SIG-M5 treated with dmso at 0.1 percent for 504 hours (cell line): ENCODE measurements at regions not wholly inside any gene's neighbourhood (a gene's known extent, or its start where the extent isn't known, plus 50 kb on each side); places are given as distances from the start of the nearest gene placed in this dataset.
"Not testable (repeated sequence)": the region's sequence is repeated elsewhere in the genome, so short reads cannot be mapped to it uniquely, and the experiment has no call there.

Experiments used
- DNase-seq: peaks from one replicate; lab custom pipeline; 2025; ENCODE audit not compliant: unreplicated experiment; lab: John Stamatoyannopoulos, UW

- no peak for DNase-seq
These were observed 160.8 kb upstream of the APP start for GRCh38 chr21:26331205-26331980.

- DNase-seq, result no peak
These were observed 150.0 kb upstream of the APP start for GRCh38 chr21:26320596-26320995.

GRCh38 chr21:26307640-26308039, 137.1 kb upstream of the APP start:
- no peak for DNase-seq

GRCh38 chr21:26297851-26298250, 127.3 kb upstream of the APP start:
- DNase-seq, result no peak

- no peak for DNase-seq
These were observed 122.8 kb upstream of the APP start for GRCh38 chr21:26293141-26293946.

- DNase-seq, result no peak
These were observed 117.5 kb upstream of the APP start for GRCh38 chr21:26288026-26288425.

- no peak for DNase-seq
These were observed 114.0 kb upstream of the APP start for GRCh38 chr21:26284531-26284930.

GRCh38 chr21:26282058-26282457, 111.5 kb upstream of the APP start:
- no peak for DNase-seq

- no peak for DNase-seq
These were observed 110.9 kb upstream of the APP start for GRCh38 chr21:26281506-26281905.

- DNase-seq, result no peak
These were observed 110.2 kb upstream of the APP start for GRCh38 chr21:26280775-26281174.

GRCh38 chr21:26280148-26280547, 109.6 kb upstream of the APP start:
- DNase-seq, result no peak

GRCh38 chr21:26275801-26276200, 105.2 kb upstream of the APP start:
- DNase-seq, result no peak

- no peak for DNase-seq
These were observed 103.2 kb upstream of the APP start for GRCh38 chr21:26273686-26274313.

GRCh38 chr21:26267389-26267788, 96.8 kb upstream of the APP start:
- DNase-seq, result no peak

- DNase-seq, result no peak
These were observed 75.5 kb upstream of the APP start for GRCh38 chr21:26246073-26246472.

- no peak for DNase-seq
These were observed 74.9 kb upstream of the APP start for GRCh38 chr21:26245428-26245827.

- no peak for DNase-seq
These were observed 68.1 kb upstream of the APP start for GRCh38 chr21:26238646-26239045.

GRCh38 chr21:26236281-26236680, 65.7 kb upstream of the APP start:
- no peak for DNase-seq

GRCh38 chr21:26233297-26233696, 62.7 kb upstream of the APP start:
- DNase-seq, result not testable (repeated sequence)

- DNase-seq, result not testable (repeated sequence)
These were observed 61.9 kb upstream of the APP start for GRCh38 chr21:26232491-26232890.

GRCh38 chr21:26227130-26227529, 56.6 kb upstream of the APP start:
- no peak for DNase-seq

- no peak for DNase-seq
These were observed 56.2 kb upstream of the APP start for GRCh38 chr21:26226724-26227123.
